Activated CD8-positive, alpha-beta memory T cell treated with anti-CD3 and anti-CD28 coated beads for 4 hours (primary cell): ENCODE measurements at regions not wholly inside any gene's neighbourhood (a gene's known extent, or its start where the extent isn't known, plus 50 kb on each side); places are given as distances from the start of the nearest gene placed in this dataset.

Experiments used
- DNase-seq, 2 donors: peaks; one replicate each; pipeline ENCODE4 v3.0.0-alpha.2; 2020; ENCODE audit warnings: low read depth in 2 of 2

DNA sequence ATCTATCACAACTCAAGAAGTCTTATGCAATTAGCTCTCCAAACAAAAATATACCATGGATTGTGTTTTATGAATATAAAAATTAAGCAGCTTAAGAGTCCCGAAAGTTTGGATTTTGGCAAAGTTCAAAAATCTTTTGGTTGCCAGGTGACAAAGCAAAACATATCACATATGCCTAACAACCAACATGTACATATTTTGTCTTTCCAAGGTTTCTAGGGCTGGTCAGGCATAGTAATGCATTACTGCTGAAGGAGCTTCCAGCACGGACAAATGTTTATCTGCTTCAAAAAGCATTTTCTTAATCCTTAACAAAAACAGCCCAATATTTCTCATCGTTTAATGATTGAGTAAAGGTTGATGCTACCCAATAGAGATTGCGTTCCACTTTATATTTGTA, 1327.1 kb upstream of the ZEB2 start:
- DNase-seq: no peak

DNA sequence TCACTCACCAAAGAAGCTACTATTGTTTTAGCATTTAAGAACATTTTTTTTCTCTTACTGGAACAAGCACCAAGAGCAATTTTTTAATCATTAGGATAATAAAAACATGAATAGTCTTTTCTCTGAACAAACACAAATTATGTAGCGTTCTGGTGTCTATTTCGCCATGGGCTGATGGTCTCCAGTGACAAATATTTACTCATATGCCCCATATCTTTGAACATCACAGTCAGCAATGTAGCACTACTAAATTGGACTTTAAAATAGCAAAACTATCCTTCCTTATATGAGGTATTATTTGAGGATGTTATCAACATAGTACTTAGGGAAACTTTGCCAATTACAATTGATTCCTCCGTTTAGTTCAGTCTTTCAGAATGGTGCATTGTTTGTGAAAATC, 1326.0 kb upstream of the ZEB2 start:
- DNase-seq: no peak

DNA sequence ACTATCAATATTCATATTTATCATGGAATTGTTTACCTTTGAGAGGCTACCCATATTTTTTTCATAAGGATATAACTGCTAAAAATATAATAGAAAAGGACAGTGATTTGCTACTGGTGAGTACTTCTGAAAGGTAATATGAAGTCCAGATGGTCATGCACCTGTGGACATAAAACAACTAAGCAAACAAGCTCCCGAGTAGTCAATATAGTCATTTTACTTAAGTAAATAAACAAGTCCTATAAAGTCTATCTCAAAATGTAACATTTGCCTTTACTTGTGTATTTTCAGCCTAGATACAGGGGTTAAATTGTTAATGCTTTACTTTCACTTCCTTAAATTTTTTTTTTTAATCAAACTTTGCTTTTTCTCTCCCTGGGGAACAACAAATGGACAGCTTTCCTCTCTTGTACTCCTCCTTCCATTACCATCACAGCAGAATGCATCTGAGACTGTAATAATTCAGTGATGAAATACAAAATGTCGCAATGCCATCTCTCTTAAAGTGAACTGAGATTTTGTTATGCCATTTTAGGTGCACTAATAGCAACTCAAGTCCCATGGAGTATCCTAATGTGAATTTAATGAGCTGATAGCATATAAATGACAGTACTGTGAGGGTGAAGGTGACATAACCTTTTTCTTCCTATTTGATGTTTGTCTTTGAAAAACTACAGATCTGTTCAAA, 1325.4 kb upstream of the ZEB2 start:
- no peak for DNase-seq

- no peak for DNase-seq
These were observed 1322.1 kb upstream of the ZEB2 start for GRCh38 chr2:145841973-145842372.

- DNase-seq: no peak
These were observed 1317.1 kb upstream of the ZEB2 start for GRCh38 chr2:145836986-145837385.

DNA sequence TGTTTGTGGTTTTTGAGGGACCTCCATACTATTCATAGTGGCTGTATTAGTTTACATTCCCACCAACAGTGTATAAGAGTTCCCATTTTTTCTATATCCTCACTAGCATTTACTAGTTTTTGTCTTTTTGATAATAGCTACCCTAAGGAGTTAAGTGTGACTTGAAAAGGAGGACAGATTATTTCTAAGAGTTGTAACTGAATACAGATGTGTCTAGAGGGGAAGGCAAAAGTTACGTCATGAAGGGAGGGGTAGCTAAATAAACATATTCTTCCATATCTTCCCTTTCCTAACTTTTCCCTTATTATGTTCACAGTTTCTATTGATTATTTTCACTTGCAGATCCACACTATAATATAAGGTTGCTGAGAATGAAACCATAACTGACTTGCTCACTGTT, 1315.7 kb upstream of the ZEB2 start:
- no peak for DNase-seq

DNA sequence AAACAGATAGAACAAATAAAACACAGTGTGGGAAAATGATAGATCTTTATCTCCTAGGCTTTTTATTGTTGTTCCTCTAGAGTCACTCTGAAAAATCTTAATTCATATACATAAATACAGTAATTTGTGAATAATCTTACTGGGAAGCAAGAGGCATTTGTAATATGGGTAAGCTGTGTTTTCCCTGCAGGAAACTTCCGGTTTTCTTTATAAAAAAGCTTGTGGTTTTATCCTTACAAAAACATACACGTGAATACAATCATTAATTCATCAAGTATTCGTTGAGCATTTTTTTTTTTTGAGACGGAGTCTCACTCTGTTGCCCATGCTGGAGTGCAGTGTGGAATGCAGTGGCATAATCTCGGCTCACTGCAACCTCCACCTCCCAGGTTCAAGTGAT, 1312.8 kb upstream of the ZEB2 start:
- DNase-seq: no peak

- no peak for DNase-seq
These were observed 1310.0 kb upstream of the ZEB2 start for GRCh38 chr2:145829931-145830330.

- no peak for DNase-seq
These were observed 1307.3 kb upstream of the ZEB2 start for GRCh38 chr2:145827235-145827634.

DNA sequence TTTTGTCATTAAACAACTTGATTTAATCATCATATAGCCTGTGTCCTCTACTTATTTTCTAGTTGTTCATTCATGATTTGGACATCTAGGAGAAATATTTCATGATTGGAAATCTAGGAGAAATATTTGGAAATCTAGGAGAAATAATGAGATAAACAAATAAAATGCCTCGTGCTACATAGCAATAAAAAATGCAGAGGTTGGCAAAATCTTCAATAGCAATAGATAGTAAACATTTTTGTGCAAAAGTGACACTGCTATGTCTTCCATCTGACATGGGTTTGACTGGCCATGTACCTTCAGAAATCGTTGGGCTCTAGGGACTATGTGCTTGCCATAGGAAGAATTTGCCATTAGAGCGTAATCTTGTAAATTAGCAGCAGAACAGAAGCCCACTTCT, 1304.5 kb upstream of the ZEB2 start:
- DNase-seq: no peak

GRCh38 chr2:145822892-145823534, 1303.1 kb upstream of the ZEB2 start:
- DNase-seq: no peak

- no peak for DNase-seq
These were observed 1300.7 kb upstream of the ZEB2 start for GRCh38 chr2:145820651-145821050.

GRCh38 chr2:145818890-145819504, 1299.1 kb upstream of the ZEB2 start:
- DNase-seq: no peak

DNA sequence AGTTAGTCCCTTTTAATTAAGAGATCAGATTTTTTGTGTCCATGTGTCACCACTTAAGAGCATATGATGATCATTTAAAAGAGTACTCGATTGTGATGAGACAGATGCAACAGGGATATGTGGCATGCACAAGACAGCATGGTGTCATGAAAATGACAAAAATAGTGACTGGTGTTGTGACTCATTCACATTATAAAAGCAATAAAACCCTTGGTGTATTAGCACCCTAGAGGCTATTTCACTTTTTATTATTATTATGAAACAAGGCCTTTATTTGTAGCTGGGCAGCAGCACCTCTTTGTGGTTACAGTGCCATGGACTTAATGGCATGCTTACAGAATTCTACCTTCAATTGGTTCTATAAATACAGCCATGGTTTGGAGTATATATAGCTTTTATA, 1296.0 kb upstream of the ZEB2 start:
- DNase-seq: no peak

DNA sequence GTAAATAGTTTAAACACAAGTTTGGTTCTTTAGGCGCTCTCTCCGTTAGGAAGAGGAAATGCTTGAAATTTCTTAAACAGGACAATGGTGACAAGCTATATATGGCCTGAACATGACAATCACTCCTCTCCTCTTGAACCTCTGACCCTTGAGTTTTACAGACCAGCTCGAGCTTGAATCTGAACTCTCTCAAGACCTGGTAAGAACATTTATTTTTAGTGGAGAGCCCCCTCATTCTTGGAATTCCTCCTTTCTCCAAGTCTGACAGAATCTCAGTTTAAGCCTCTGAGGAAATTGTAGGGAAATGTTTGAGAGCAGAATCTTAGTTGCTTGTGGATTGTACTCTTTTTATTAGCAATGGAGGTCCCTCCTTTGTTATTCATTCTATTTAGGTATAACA, 1293.6 kb upstream of the ZEB2 start:
- no peak for DNase-seq

DNA sequence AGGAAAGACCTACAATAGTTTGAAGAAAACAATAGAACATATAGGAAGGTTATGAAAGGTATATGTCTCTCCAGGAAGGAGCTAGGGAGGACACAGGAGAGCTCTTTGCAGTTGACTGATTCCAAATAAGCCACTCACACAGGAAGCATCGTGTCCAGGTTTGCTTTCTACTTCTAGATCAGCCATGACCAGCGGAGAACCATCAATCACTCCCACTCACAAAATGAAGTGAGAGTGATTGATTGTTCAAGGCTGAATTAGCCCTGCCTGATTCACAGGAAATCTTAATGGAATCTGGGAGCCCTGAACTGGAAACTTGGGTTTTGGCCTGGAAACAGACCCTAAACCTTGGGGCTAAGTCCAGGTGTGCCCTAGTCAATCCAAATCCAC, 1292.2 kb upstream of the ZEB2 start:
- DNase-seq: no peak

GRCh38 chr2:145811276-145812164, 1291.6 kb upstream of the ZEB2 start:
- no peak for DNase-seq

- no peak for DNase-seq
These were observed 1288.0 kb upstream of the ZEB2 start for GRCh38 chr2:145807968-145808367.

GRCh38 chr2:145807554-145807953, 1287.6 kb upstream of the ZEB2 start:
- no peak for DNase-seq

- no peak for DNase-seq
These were observed 1286.6 kb upstream of the ZEB2 start for GRCh38 chr2:145806546-145806945.

GRCh38 chr2:145802133-145802532, 1282.2 kb upstream of the ZEB2 start:
- DNase-seq: no peak

DNA sequence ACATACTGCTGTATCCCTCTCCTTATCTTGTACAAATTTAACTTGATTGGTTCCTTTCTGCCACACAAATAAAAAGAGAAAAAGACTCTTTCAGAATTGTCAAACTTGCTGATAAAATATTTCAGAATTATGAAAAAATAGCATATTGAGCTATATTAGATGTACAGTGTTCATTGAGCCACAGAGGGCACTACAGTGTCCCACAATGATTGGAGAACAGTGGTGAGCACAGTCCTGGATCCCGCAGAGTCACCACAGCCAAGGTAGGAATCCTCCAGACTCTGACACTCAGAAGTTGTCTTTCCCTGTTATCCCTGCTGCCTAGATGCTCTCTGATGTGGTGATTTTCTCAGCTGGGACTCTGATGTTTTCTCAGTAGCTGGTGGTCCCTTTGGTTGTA, 1281.3 kb upstream of the ZEB2 start:
- no peak for DNase-seq
